GM12878 (cell line): ENCODE measurements at regions not wholly inside any gene's neighbourhood (a gene's known extent, or its start where the extent isn't known, plus 50 kb on each side); places are given as distances from the start of the nearest gene placed in this dataset.

Experiments used
- ATAC-seq: fragments of 200-7000 bp; cut with Tn5 transposase; 3 replicates; pipeline ENCODE4 v1.9.1; 2020; ENCODE audit warnings: mild to moderate bottlenecking, moderate library complexity
- BruUV-seq: library from RNA; stranded (reverse); fragments of 400-500 nt; replicated peaks from 2 replicates; lab custom pipeline; 2021; lab: Mats Ljungman, UMichigan
- CTCF ChIA-PET: fragments of 300-600 bp; sonication (Branson Sonifier 250); formaldehyde crosslinking; extraction: SDS; loops from one replicate; lab custom pipeline; 2021; ENCODE audit warnings: inconsistent platforms; lab: Yijun Ruan, JAX
- POLR2A ChIA-PET: fragments of 350-600 bp; formaldehyde crosslinking; extraction: SDS; loops from one replicate; lab custom pipeline; 2021; ENCODE audit warnings: inconsistent platforms; lab: Charles Lee
- RAD21 ChIA-PET: fragments of 300-600 bp; sonication (Branson Sonifier 250); formaldehyde crosslinking; loops from one replicate; lab custom pipeline; 2023; ENCODE audit warnings: antibody characterized with exemption; ENCODE audit not compliant: unreplicated experiment; lab: Charles Lee
- SMC1A ChIA-PET: fragments of 300-600 bp; sonication (Branson Sonifier 250); formaldehyde crosslinking; loops from one replicate; lab custom pipeline; 2023; ENCODE audit not compliant: unreplicated experiment, uncharacterized antibody; lab: Charles Lee
- DNase-seq: peaks from one replicate; pipeline ENCODE4 v3.0.0-alpha.2; 2011; ENCODE audit warnings: low read depth, low spot score
- FAIRE-seq: peaks from 3 replicates; lab custom pipeline; 2011; peaks lifted over from hg19 to GRCh38; lab: Jason Lieb, UNC
- H2AFZ ChIP-seq: 2 replicates; pipeline ENCODE4 v1.6.0; 2011; ENCODE audit warnings: low read depth, low read length, control low read depth; ENCODE audit not compliant: control insufficient read depth
- H3K27ac ChIP-seq: 2 replicates; pipeline ENCODE4 v1.5.1; 2011; ENCODE audit warnings: control low read depth; ENCODE audit not compliant: control insufficient read depth, insufficient read depth
- H3K27me3 ChIP-seq, 2 experiments: replicated peaks in 1 of 2; 2 replicates each; pipeline versions ENCODE4 v1.6.0 to v1.6.1; 2011; ENCODE audit warnings: low read length in 1 of 2; ENCODE audit not compliant: control insufficient read depth in 2 of 2, insufficient read depth in 2 of 2
- H3K36me3 ChIP-seq, 2 experiments: 2 replicates each; pipeline ENCODE4 v1.5.1; 2011; ENCODE audit warnings: low read length in 1 of 2; ENCODE audit not compliant: control insufficient read depth in 2 of 2, insufficient read depth in 2 of 2
- H3K4me1 ChIP-seq: 2 replicates; pipeline ENCODE4 v1.6.1; 2011; ENCODE audit warnings: mild to moderate bottlenecking, low read length, moderate library complexity, mixed read lengths; ENCODE audit not compliant: control insufficient read depth, insufficient read depth
- H3K4me2 ChIP-seq: 2 replicates; pipeline ENCODE4 v1.6.0; 2011; ENCODE audit warnings: control low read depth; ENCODE audit not compliant: control insufficient read depth, insufficient read depth
- H3K4me3 ChIP-seq: fragments of 200-600 bp; sonication (generic); 2 replicates; pipeline ENCODE4 v1.5.1; 2016
- H3K79me2 ChIP-seq: 2 replicates; pipeline ENCODE4 v1.6.0; 2011; ENCODE audit warnings: low read length; ENCODE audit not compliant: control insufficient read depth, insufficient read depth
- H3K9ac ChIP-seq: 2 replicates; pipeline ENCODE4 v1.8.0; 2011; ENCODE audit warnings: low read length, control low read depth, mixed read lengths; ENCODE audit not compliant: control insufficient read depth, insufficient read depth
- H3K9me3 ChIP-seq: replicated peaks from 3 replicates; pipeline ENCODE4 v1.5.1; 2011; ENCODE audit warnings: mild to moderate bottlenecking, low read length; ENCODE audit not compliant: control insufficient read depth, insufficient read depth
- H4K20me1 ChIP-seq: 2 replicates; pipeline ENCODE4 v1.6.0; 2011; ENCODE audit not compliant: control insufficient read depth, insufficient read depth
- ATF3 ChIP-seq: IDR thresholded peaks from 2 replicates; pipeline ENCODE4 v1.6.1; 2011; ENCODE audit warnings: low read depth, mild to moderate bottlenecking, low read length, moderate library complexity, borderline replicate concordance; ENCODE audit errors: extremely low read depth
- MYB ChIP-seq: fragments of 150-350 bp; IDR thresholded peaks from 2 replicates; pipeline ENCODE4 v1.6.1; 2014; ENCODE audit warnings: mild to moderate bottlenecking, low read depth, low read length, borderline replicate concordance
- POLR2AphosphoS2 ChIP-seq: IDR thresholded peaks from 2 replicates; pipeline ENCODE4 v1.6.1; 2011; ENCODE audit warnings: low read depth, mild to moderate bottlenecking, low read length, improper control_type of control experiment, moderate library complexity
- POU2F2 ChIP-seq: IDR thresholded peaks from 3 replicates; pipeline ENCODE4 v1.6.1; 2011; ENCODE audit warnings: low read depth, mild to moderate bottlenecking, low read length, borderline replicate concordance
- RAD21 ChIP-seq: IDR thresholded peaks from 2 replicates; pipeline ENCODE4 v1.6.1; 2011; ENCODE audit warnings: mild to moderate bottlenecking, low read depth, low read length, moderate library complexity; ENCODE audit not compliant: insufficient read depth
- RAD51 ChIP-seq: fragments of 450-650 bp; IDR thresholded peaks from 2 replicates; pipeline ENCODE4 v1.6.1; 2016; ENCODE audit warnings: moderate library complexity, mild to moderate bottlenecking, inconsistent platforms
- USF2 ChIP-seq: IDR thresholded peaks from 2 replicates; pipeline ENCODE4 v1.6.1; 2011; ENCODE audit warnings: low read depth, low read length, improper control_type of control experiment, borderline replicate concordance
- ZBTB11 ChIP-seq: fragments of 450-650 bp; formaldehyde crosslinking; IDR thresholded peaks from 2 replicates; pipeline ENCODE4 v1.5.0; 2022; ENCODE audit warnings: mild to moderate bottlenecking, missing genetic modification characterization
- ZBTB33 ChIP-seq: fragments of 450-650 bp; IDR thresholded peaks from 2 replicates; pipeline ENCODE4 v1.6.1; 2017; ENCODE audit warnings: mild to moderate bottlenecking
- ZBTB4 ChIP-seq: fragments of 450-650 bp; formaldehyde crosslinking; IDR thresholded peaks from 2 replicates; pipeline ENCODE4 v1.4.0; 2022; ENCODE audit warnings: mild to moderate bottlenecking, moderate library complexity
- WGBS: methylation state at CpG from one replicate; pipeline ENCODE4 v1.1.6; 2016; ENCODE audit warnings: low lambda C conversion rate; ENCODE audit not compliant: insufficient replicate concordance, insufficient coverage; ENCODE audit errors: missing lambda C conversion rate; 5-methylcytosine and 5-hydroxymethylcytosine counted together
- in situ Hi-C: fragments of 300-500 bp; cut with MboI; formaldehyde crosslinking; loops from 9 replicates; pipeline ENCODE4 v1.14.3; 2018; ENCODE audit warnings: mixed read lengths
- intact Hi-C: fragments of 100-400 bp; cut with micrococcal nuclease; formaldehyde crosslinking; loops from one replicate; pipeline ENCODE4 v1.14.2; 2022; ENCODE audit not compliant: unreplicated experiment

GRCh38 chr17:27950995-27951394 is 57.8 kb upstream of the LYRM9 start:
- no peak overlapping the region for H3K4me2 ChIP-seq
- ChIA-PET RAD21 (no interaction called here), POLR2A (interaction anchor here (0.8 kb wide), 1 partner anchor 13 kb away, joined by 3 read pairs; no protein-coding TSS in a partner anchor), CTCF (no interaction called here), SMC1A (no interaction called here)
- 29% methylated on average over 5 of the region's 5 CpGs for WGBS
- H3K9ac ChIP-seq = no peak overlapping the region
- intact Hi-C loops = no loop called here
- ATAC-seq (no peak), DNase-seq (no peak), FAIRE-seq (no peak)
- H2AFZ ChIP-seq = no peak overlapping the region
- no peaks in the 10 kb centered on the region for H3K36me3 ChIP-seq
- H4K20me1 ChIP-seq = no peaks in the 10 kb centered on the region
- H3K9me3 ChIP-seq = no peaks in the 10 kb centered on the region
- in situ Hi-C loops = no loop called here
- H3K4me3 ChIP-seq = no peak overlapping the region
- TF ChIP-seq RAD51 (no peak), RAD21 (no peak), ZBTB33 (no peak), ZBTB11 (CRISPR knock-in tag) (no peak), POU2F2 (no peak), ATF3 (no peak), ZBTB4 (CRISPR knock-in tag) (no peak), USF2 (no peak), POLR2AphosphoS2 (no peak), MYB (no peak)
- TF ChIP-seq, all 136 proteins: peak for 0
- H3K79me2 ChIP-seq = no peaks in the 10 kb centered on the region
- no TSS peak for BruUV-seq
- H3K4me1 ChIP-seq = no peaks in the 10 kb centered on the region
- H3K27me3 ChIP-seq = no peaks in the 10 kb centered on the region
- no peak overlapping the region for H3K27ac ChIP-seq
